ENCODE measurements at regions not wholly inside any gene's neighbourhood (a gene's known extent, or its start where the extent isn't known, plus 50 kb on each side); places are given as distances from the start of the nearest gene placed in this dataset.

DNA sequence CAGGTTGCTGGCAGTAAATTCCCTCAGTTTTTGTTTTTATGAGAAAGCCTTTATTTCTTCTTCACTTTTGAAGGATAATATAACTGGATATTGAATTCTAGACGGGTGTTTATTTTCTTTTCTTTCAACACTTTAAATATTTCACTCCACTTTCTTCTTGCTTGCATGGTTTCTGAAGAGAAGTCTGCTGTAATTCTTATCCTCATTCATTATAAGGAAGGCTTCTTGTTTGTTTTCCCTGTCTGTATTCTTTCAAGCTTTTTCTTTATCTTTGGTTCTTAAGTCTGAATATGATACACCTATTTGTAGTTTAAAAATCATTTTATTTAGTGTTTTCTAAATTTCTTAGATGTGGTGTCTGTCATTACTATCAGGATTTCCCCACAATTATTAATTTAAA, 1054.3 kb downstream of the TLE1 start:
- ATAC-seq (no peak), DNase-seq (no peak)
- Mint-ChIP-seq H3K9me3 (ENCODE audit: insufficient read depth) (peaks cover 26% of the 10 kb centered on the region), H3K36me3 (ENCODE audit: low read depth) (no peaks in the 10 kb centered on the region), H3K4me3 (no peak overlapping the region), H3K27me3 (ENCODE audit: low read depth) (no peaks in the 10 kb centered on the region), H3K4me1 (ENCODE audit: low read depth) (no peaks in the 10 kb centered on the region), H3K27ac (no peak overlapping the region)
- POLR2A ChIA-PET: no interaction called here
- CTCF ChIA-PET: no interaction called here

DNA sequence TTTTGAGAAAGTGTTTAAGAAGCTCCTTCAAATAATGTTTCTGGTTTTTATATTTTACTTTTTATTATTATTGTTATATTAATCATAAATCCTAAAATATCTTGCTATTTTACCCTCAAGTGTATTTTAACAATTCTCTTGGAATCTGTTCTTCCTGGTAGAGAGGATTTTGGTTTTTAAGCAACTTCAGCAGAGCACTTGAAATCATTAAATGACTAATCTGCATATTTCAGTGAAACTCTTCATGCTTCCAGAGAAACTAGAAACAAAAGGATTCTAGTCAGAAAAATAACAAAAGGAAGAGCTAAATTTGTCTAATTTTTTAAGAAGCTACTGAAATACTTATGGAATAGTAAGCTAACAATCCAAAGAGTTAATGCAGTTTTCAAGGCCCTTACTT, 1057.3 kb downstream of the TLE1 start:
- peaks cover 26% of the 10 kb centered on the region for H3K9me3 Mint-ChIP-seq (ENCODE audit: insufficient read depth)
- no peak overlapping the region for H3K4me3 Mint-ChIP-seq

DNA sequence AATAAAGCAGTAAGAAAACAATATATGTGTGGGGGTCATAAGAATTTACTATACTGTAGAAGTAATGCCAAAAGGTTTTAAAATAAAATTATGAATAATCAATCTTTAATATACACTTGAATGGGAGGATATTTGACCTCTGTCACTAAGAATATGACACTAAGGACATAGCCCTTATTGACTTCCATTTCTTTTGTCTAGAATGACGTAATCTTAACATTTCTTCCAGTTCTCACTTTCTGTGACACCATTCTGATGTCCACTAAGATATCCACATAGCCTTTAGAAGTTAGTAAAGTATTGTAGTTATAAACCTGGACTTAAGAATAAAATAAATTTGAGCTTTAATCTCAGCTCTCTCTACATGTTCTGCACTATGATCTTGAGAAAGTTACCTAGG, 1050.7 kb downstream of the TLE4 start:
- no peak overlapping the region for H3K4me3 Mint-ChIP-seq
- no peaks in the 10 kb centered on the region for H3K27me3 Mint-ChIP-seq (ENCODE audit: low read depth)
- no peaks in the 10 kb centered on the region for H3K4me1 Mint-ChIP-seq (ENCODE audit: low read depth)
- ATAC-seq: no peak
- H3K9me3 Mint-ChIP-seq (ENCODE audit: insufficient read depth): peaks cover 4% of the 10 kb centered on the region
- H3K36me3 Mint-ChIP-seq (ENCODE audit: low read depth): no peaks in the 10 kb centered on the region
- no peak overlapping the region for H3K27ac Mint-ChIP-seq
- DNase-seq: no peak
- POLR2A ChIA-PET: no interaction called here
- CTCF ChIA-PET: no interaction called here

More for the DNA sequence above, 1057.3 kb downstream of the TLE1 start:
- ATAC-seq: no peak
- Mint-ChIP-seq H3K4me1 (ENCODE audit: low read depth) (no peaks in the 10 kb centered on the region), H3K36me3 (ENCODE audit: low read depth) (no peaks in the 10 kb centered on the region), H3K27me3 (ENCODE audit: low read depth) (no peaks in the 10 kb centered on the region), H3K27ac (no peak overlapping the region)
- POLR2A ChIA-PET: no interaction called here
- CTCF ChIA-PET: no interaction called here
- no peak for DNase-seq

DNA sequence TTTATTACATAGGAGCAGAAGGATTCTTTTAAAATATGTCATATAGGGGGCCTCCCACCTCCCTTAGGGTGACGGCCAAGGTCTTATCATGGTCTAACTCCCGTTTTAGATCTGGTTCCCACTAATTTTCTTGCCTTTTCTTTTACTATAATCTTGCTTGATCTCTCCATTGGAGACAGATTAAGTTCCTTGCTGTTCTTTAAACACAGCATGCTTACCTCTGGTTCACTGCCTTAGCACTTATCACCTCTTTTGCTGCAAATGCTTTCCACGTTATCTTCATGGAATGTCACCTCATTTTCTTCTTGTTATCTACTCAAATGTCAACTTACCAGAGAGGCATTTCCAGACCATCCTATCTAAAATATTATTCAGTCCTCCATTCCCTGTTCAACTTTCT, 1047.6 kb downstream of the TLE4 start:
- no peak for ATAC-seq

DNA sequence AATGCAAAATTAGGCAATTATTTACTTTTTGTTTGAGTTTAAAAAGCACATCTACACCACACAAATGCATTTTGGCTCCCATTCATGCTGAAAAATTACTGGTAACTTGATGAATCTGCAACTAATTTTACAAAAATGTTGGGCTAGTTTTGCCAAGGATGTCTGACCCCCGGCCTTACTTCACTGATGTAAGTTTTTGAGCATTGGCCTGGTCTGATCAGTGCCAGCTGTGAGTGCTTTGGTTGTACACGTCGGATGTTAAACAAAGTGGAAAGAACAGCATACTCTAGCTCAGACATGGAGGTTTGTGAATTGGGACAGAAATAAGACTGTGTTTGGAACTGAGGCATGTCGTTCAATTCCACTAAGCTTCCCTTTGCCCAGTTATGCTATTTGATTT, 1044.2 kb downstream of the TLE4 start:
- no peak for DNase-seq
- H3K27me3 Mint-ChIP-seq (ENCODE audit: low read depth): no peaks in the 10 kb centered on the region
- H3K9me3 Mint-ChIP-seq (ENCODE audit: insufficient read depth): peaks cover 4% of the 10 kb centered on the region
- no peak for ATAC-seq
- H3K27ac Mint-ChIP-seq: no peak overlapping the region
- no peaks in the 10 kb centered on the region for H3K4me1 Mint-ChIP-seq (ENCODE audit: low read depth)
- ChIA-PET CTCF (no interaction called here), POLR2A (no interaction called here)
- no peak overlapping the region for H3K4me3 Mint-ChIP-seq
- H3K36me3 Mint-ChIP-seq (ENCODE audit: low read depth): no peaks in the 10 kb centered on the region

More for the DNA sequence above, 1047.6 kb downstream of the TLE4 start:
- no peak for DNase-seq
- CTCF ChIA-PET: no interaction called here
- Mint-ChIP-seq H3K4me1 (ENCODE audit: low read depth) (no peaks in the 10 kb centered on the region), H3K36me3 (ENCODE audit: low read depth) (no peaks in the 10 kb centered on the region), H3K27me3 (ENCODE audit: low read depth) (no peaks in the 10 kb centered on the region), H3K27ac (no peak overlapping the region), H3K4me3 (no peak overlapping the region), H3K9me3 (ENCODE audit: insufficient read depth) (peaks cover 4% of the 10 kb centered on the region)
- POLR2A ChIA-PET: no interaction called here

DNA sequence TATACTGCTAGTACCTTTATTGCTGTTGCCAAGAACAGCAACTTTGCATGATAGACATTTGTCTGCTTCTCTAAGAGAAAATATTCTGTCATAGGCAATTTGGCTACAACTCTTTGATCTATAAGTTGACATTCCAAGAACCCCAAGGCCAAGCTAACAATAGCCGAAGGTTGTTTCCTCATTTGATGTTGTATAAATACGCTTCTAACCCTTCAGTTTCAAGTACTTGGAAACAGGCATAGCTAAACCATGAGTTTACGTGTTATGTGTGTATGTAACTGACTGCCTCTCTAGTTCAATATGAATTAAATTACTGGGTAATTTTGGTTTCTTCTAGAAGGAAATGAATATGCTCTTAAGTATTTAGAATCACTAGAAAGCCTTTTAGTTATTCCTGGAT, 1034.0 kb downstream of the TLE4 start:
- DNase-seq (no peak), ATAC-seq (no peak)
- H3K36me3 Mint-ChIP-seq (ENCODE audit: low read depth): no peaks in the 10 kb centered on the region
- no peak overlapping the region for H3K4me3 Mint-ChIP-seq
- ChIA-PET CTCF (no interaction called here), POLR2A (no interaction called here)
- no peaks in the 10 kb centered on the region for H3K27me3 Mint-ChIP-seq (ENCODE audit: low read depth)
- no peaks in the 10 kb centered on the region for H3K4me1 Mint-ChIP-seq (ENCODE audit: low read depth)
- H3K9me3 Mint-ChIP-seq (ENCODE audit: insufficient read depth): no peaks in the 10 kb centered on the region
- no peak overlapping the region for H3K27ac Mint-ChIP-seq

DNA sequence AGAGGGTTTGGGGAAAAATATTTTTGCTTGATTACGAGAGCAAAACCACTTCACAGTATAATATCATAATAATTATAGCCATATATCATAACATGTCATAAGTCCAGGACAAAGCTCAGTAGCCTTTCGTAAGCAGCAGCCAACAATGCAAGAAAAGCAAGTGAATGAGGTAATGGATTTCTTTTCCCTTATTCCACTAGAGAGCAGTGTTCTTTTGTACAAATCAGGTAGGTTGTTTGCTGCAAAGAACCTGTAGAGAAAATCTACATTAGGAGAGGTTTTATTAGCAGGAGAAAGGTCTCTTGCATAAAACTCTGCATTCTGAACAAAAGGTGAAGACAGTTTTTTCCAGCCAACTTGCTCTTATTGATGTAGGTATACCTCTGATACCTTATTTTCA, 1033.4 kb downstream of the TLE4 start:
- no peak overlapping the region for H3K4me3 Mint-ChIP-seq
- no peaks in the 10 kb centered on the region for H3K9me3 Mint-ChIP-seq (ENCODE audit: insufficient read depth)
- ATAC-seq: no peak
- no peak overlapping the region for H3K27ac Mint-ChIP-seq
- ChIA-PET POLR2A (no interaction called here), CTCF (no interaction called here)
- DNase-seq: no peak
- H3K4me1 Mint-ChIP-seq (ENCODE audit: low read depth): no peaks in the 10 kb centered on the region
- H3K36me3 Mint-ChIP-seq (ENCODE audit: low read depth): no peaks in the 10 kb centered on the region
- H3K27me3 Mint-ChIP-seq (ENCODE audit: low read depth): no peaks in the 10 kb centered on the region

DNA sequence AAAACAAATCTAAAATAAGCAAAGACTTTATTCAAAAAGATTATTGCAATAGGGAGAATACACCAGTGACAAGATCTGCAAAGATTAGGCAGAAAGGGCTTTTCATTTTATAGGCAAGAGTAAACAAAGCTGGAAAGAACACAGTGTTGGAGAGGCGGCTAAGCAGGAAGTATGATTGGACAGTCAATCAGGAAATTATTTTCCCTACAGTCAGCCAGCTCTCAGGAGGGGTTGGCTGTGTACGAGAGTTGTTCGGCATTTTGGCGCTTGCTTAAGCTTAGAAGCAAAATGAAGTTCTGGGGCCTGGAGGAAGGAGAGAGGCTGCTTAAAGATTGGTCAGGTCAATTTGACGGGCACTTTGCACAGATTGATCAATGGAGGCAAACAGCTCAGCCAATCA, 1030.5 kb downstream of the TLE4 start:
- ATAC-seq: no peak
- ChIA-PET CTCF (no interaction called here), POLR2A (no interaction called here)
- H3K36me3 Mint-ChIP-seq (ENCODE audit: low read depth): no peaks in the 10 kb centered on the region
- H3K4me1 Mint-ChIP-seq (ENCODE audit: low read depth): no peaks in the 10 kb centered on the region
- DNase-seq: no peak
- H3K27me3 Mint-ChIP-seq (ENCODE audit: low read depth): no peaks in the 10 kb centered on the region
- H3K27ac Mint-ChIP-seq: no peak overlapping the region
- H3K4me3 Mint-ChIP-seq: no peak overlapping the region
- no peaks in the 10 kb centered on the region for H3K9me3 Mint-ChIP-seq (ENCODE audit: insufficient read depth)

DNA sequence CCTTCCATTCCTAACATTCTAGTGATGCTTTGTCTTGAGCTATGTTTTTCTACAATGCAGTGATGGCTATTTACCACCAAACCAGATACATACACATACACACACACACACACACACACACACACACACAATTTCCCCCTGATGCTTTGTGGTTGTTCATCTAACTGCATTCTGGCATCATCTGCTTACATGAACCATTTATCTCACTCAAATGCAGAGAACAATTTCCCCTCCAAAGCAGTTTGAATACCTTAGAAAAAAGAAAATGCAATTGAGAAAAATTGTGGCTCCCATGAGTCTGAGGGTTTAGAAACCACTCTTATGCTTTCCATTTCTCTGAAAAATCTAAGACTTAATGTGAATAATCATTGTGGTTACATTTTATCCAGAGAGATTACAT, 1024.8 kb downstream of the TLE4 start:
- H3K36me3 Mint-ChIP-seq (ENCODE audit: low read depth): no peaks in the 10 kb centered on the region
- no peak overlapping the region for H3K27ac Mint-ChIP-seq
- H3K4me3 Mint-ChIP-seq: no peak overlapping the region
- no peak for DNase-seq
- H3K4me1 Mint-ChIP-seq (ENCODE audit: low read depth): no peaks in the 10 kb centered on the region
- ATAC-seq: no peak
- H3K27me3 Mint-ChIP-seq (ENCODE audit: low read depth): no peaks in the 10 kb centered on the region
- ChIA-PET POLR2A (no interaction called here), CTCF (no interaction called here)
- H3K9me3 Mint-ChIP-seq (ENCODE audit: insufficient read depth): no peaks in the 10 kb centered on the region

DNA sequence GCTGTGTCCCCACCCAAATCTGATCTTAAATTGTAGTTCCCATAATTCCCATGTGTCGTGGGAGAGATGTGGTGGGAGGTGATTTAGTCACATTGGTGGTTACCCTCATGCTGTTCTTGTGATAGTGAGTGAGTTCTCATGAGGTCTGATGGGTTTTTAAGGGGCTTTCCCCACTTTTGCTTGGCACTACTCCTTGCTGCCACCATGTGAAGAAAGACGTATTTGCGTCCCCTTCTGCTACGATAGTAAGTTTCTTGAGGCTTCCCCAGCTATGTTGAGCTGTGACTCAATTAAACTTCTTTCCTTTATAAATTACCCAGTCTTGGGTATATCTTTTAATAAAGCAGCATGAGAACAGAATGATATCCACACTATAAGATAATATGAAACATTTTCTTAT, 1023.4 kb downstream of the TLE4 start:
- H3K9me3 Mint-ChIP-seq (ENCODE audit: insufficient read depth): no peaks in the 10 kb centered on the region
- DNase-seq (no peak), ATAC-seq (no peak)
- H3K27ac Mint-ChIP-seq: no peak overlapping the region
- ChIA-PET CTCF (no interaction called here), POLR2A (no interaction called here)
- no peaks in the 10 kb centered on the region for H3K4me1 Mint-ChIP-seq (ENCODE audit: low read depth)
- H3K27me3 Mint-ChIP-seq (ENCODE audit: low read depth): no peaks in the 10 kb centered on the region
- H3K36me3 Mint-ChIP-seq (ENCODE audit: low read depth): no peaks in the 10 kb centered on the region
- H3K4me3 Mint-ChIP-seq: no peak overlapping the region

DNA sequence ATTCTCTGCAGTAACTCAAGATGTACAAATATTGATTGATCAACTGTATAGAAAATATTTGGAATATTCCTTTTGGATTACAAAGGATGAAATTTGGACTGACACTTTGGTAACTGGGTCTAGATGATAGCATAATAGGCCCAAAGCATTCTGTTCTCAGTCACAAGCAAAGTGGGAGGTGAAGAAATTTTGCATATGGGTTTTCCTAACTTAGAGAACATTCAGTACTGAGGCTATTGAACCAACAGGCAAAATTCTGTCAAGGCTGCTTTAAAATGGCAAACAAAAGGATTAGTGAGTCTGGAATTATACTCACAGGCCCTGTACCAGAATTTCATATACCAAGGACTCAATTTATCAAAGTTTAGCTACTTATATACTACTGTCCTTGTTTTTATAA, 1020.6 kb downstream of the TLE4 start:
- ChIA-PET POLR2A (no interaction called here), CTCF (no interaction called here)
- DNase-seq (no peak), ATAC-seq (no peak)
- Mint-ChIP-seq H3K4me3 (no peak overlapping the region), H3K4me1 (ENCODE audit: low read depth) (no peaks in the 10 kb centered on the region), H3K36me3 (ENCODE audit: low read depth) (no peaks in the 10 kb centered on the region), H3K9me3 (ENCODE audit: insufficient read depth) (no peaks in the 10 kb centered on the region), H3K27ac (no peak overlapping the region), H3K27me3 (ENCODE audit: low read depth) (no peaks in the 10 kb centered on the region)

DNA sequence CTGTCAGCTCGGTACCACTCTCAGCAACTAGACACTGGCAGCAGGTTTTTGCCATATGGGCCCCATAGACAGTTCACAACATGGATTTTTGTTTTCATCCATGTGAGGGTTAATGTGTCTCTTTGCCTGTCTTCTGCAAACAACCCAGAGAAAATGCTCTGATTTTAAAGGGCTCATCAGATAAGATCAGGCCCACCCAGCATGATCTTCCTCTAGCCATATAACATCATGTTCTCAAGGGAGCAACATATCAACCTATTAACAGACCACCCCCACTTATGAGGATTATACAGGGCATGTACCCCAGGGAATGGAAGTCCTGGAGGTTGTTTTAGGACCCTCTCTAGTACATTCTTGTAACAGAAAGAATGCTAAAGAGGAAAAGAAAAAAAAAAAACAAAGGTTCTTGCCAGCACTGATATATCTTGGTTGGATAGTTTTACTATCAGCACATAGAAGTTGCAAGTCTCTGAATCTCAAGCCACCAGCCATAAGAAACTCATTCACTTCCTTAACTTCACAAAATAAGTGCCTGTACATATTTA, 1015.1 kb downstream of the TLE4 start:
- H3K9me3 Mint-ChIP-seq (ENCODE audit: insufficient read depth): peaks cover under 1% of the 10 kb centered on the region
- H3K4me3 Mint-ChIP-seq: no peak overlapping the region
- H3K27me3 Mint-ChIP-seq (ENCODE audit: low read depth): no peaks in the 10 kb centered on the region
- CTCF ChIA-PET: no interaction called here
- DNase-seq (no peak), ATAC-seq (no peak)
- H3K27ac Mint-ChIP-seq: no peak overlapping the region
- no peaks in the 10 kb centered on the region for H3K36me3 Mint-ChIP-seq (ENCODE audit: low read depth)
- no peaks in the 10 kb centered on the region for H3K4me1 Mint-ChIP-seq (ENCODE audit: low read depth)
- POLR2A ChIA-PET: no interaction called here

DNA sequence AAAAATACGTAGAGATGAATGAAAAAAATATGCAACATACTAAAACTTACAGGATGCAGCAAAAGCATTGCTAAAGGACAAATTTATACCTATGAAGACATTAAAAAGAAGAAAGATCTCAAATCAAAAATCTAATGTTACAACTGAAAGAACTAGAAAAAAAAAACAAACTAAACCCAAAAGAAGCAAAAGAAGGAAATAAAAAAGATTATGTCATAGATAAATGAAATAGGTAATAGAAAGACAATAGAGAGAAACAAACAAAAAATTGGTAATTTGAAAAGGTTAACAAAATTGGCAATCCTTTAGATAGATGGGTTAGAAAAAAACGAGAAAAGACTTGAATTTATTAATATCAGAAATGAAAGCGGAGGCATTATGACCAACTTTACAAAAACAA, 1000.2 kb downstream of the TLE4 start:
- Mint-ChIP-seq H3K27ac (no peak overlapping the region), H3K27me3 (ENCODE audit: low read depth) (no peaks in the 10 kb centered on the region), H3K4me3 (no peak overlapping the region), H3K9me3 (ENCODE audit: insufficient read depth) (peaks cover 28% of the 10 kb centered on the region), H3K4me1 (ENCODE audit: low read depth) (no peaks in the 10 kb centered on the region), H3K36me3 (ENCODE audit: low read depth) (no peaks in the 10 kb centered on the region)
- ChIA-PET CTCF (no interaction called here), POLR2A (no interaction called here)
- ATAC-seq (no peak), DNase-seq (no peak)
